HepG2 (cell line): ENCODE measurements at regions not wholly inside any gene's neighbourhood (a gene's known extent, or its start where the extent isn't known, plus 50 kb on each side); places are given as distances from the start of the nearest gene placed in this dataset.

Experiments used
- ATAC-seq: fragments of 200-7000 bp; cut with Tn5 transposase; 3 replicates; pipeline ENCODE4 v1.9.1; 2020; ENCODE audit warnings: mild to moderate bottlenecking, moderate library complexity
- BruUV-seq: library from RNA; stranded (reverse); fragments of 400-500 nt; replicated peaks from 2 replicates; lab custom pipeline; 2021; lab: Mats Ljungman, UMichigan
- CTCF ChIA-PET: fragments of 300-600 bp; formaldehyde crosslinking; extraction: SDS; loops from one replicate; lab custom pipeline; 2021; ENCODE audit warnings: low total read pairs, inconsistent platforms, low intra/inter-chr PET ratio; lab: Yijun Ruan, JAX
- POLR2A ChIA-PET: fragments of 350-600 bp; sonication (Branson Sonifier 250); formaldehyde crosslinking; loops from one replicate; lab custom pipeline; 2020; ENCODE audit warnings: antibody characterized with exemption, inconsistent platforms; lab: Yijun Ruan, JAX
- DNase-seq: peaks from one replicate; pipeline ENCODE4 v3.0.0-alpha.2; 2015; ENCODE audit warnings: low spot score
- FAIRE-seq: peaks from 3 replicates; lab custom pipeline; 2011; peaks lifted over from hg19 to GRCh38; lab: Jason Lieb, UNC
- H2AFZ ChIP-seq: one replicate; pipeline ENCODE4 v1.6.1; 2011; ENCODE audit warnings: low read length, inconsistent platforms
- H3K27ac ChIP-seq: fragments of 300-600 bp; 3 replicates; pipeline ENCODE4 v1.8.0; 2011; ENCODE audit warnings: mixed run types, mild to moderate bottlenecking, mixed read lengths, low read length, inconsistent platforms; ENCODE audit not compliant: insufficient read depth; ENCODE audit errors: extremely low read length
- H3K27me3 ChIP-seq, 2 experiments: fragments of 200-600 bp in 1 of 2; 2 replicates in 1 of 2; 3 replicates in 1 of 2; pipeline versions ENCODE4 v1.6.0 to v1.8.0; 2011; ENCODE audit warnings: low read length in 2 of 2, mild to moderate bottlenecking in 2 of 2, moderate library complexity in 2 of 2, inconsistent platforms in 1 of 2; ENCODE audit not compliant: insufficient read depth in 2 of 2, control insufficient read depth in 1 of 2
- H3K36me3 ChIP-seq, 2 experiments: fragments of 200-600 bp in 1 of 2; replicated peaks in 1 of 2; 2 replicates in 1 of 2; 3 replicates in 1 of 2; pipeline versions ENCODE4 v1.5.1 to v1.8.0; 2011; ENCODE audit warnings: low read length in 2 of 2, inconsistent platforms in 1 of 2; ENCODE audit not compliant: insufficient read depth in 2 of 2, control insufficient read depth in 1 of 2
- H3K4me1 ChIP-seq: 2 replicates; pipeline ENCODE4 v1.5.1; 2012; ENCODE audit warnings: low read length, inconsistent platforms; ENCODE audit not compliant: insufficient read depth
- H3K4me2 ChIP-seq: 2 replicates; pipeline ENCODE4 v1.6.0; 2011; ENCODE audit warnings: low read depth, low read length, inconsistent platforms
- H3K4me3 ChIP-seq, 3 experiments: fragments of 200-600 bp in 1 of 3; sonication (generic), shearing (Covaris generic) in 1 of 3; replicated peaks in 1 of 3; 2 replicates each; pipeline ENCODE4 v1.5.1; 2011 to 2016; ENCODE audit warnings: low read length in 3 of 3, inconsistent platforms in 2 of 3, low read depth in 2 of 3, mild to moderate bottlenecking in 2 of 3, control low read depth in 1 of 3, mixed read lengths in 1 of 3; ENCODE audit not compliant: insufficient read depth in 1 of 3
- H3K79me2 ChIP-seq: one replicate; pipeline ENCODE4 v1.6.1; 2011; ENCODE audit warnings: low read length, inconsistent platforms; ENCODE audit not compliant: insufficient read depth
- H3K9ac ChIP-seq: 2 replicates; pipeline ENCODE4 v1.6.0; 2011; ENCODE audit warnings: mild to moderate bottlenecking, low read depth, low read length, inconsistent platforms; ENCODE audit not compliant: insufficient read depth
- H3K9me3 ChIP-seq: 2 replicates; pipeline ENCODE4 v1.5.1; 2012; ENCODE audit warnings: mild to moderate bottlenecking, low read length
- H4K20me1 ChIP-seq: 2 replicates; pipeline ENCODE4 v1.6.0; 2011; ENCODE audit warnings: inconsistent platforms, mild to moderate bottlenecking, low read length, moderate library complexity; ENCODE audit not compliant: insufficient read depth
- ATF7 ChIP-seq, 2 experiments: fragments of 450-650 bp in 1 of 2; sonication (generic) in 1 of 2; formaldehyde crosslinking in 1 of 2; IDR thresholded peaks; 2 replicates each; pipeline versions ENCODE4 v1.4.0 to v1.6.1; 2016 to 2020; ENCODE audit warnings: antibody characterized with exemption in 1 of 2, mild to moderate bottlenecking in 1 of 2, missing genetic modification reagents in 1 of 2
- GMEB2 ChIP-seq: IDR thresholded peaks from 2 replicates; pipeline ENCODE4 v1.6.1; 2016; ENCODE audit warnings: missing biosample characterization, missing genetic modification reagents, low read depth
- GZF1 ChIP-seq: sonication (generic); formaldehyde crosslinking; IDR thresholded peaks from 2 replicates; pipeline ENCODE4 v1.5.1; 2020; ENCODE audit warnings: mild to moderate bottlenecking, missing genetic modification reagents
- MIXL1 ChIP-seq: IDR thresholded peaks from 2 replicates; pipeline ENCODE4 v1.6.1; 2016
- NFIC ChIP-seq: IDR thresholded peaks from 2 replicates; pipeline ENCODE4 v1.6.1; 2012; ENCODE audit warnings: mild to moderate bottlenecking, low read length, inconsistent platforms
- PATZ1 ChIP-seq: sonication (generic); formaldehyde crosslinking; IDR thresholded peaks from 2 replicates; pipeline ENCODE4 v1.4.0; 2020; ENCODE audit warnings: missing genetic modification reagents
- PHF8 ChIP-seq: sonication (generic); formaldehyde crosslinking; IDR thresholded peaks from 2 replicates; pipeline ENCODE4 v1.5.0; 2020; ENCODE audit warnings: missing genetic modification reagents
- RAD21 ChIP-seq: fragments of 450-650 bp; formaldehyde crosslinking; IDR thresholded peaks from 2 replicates; pipeline ENCODE4 v1.5.0; 2020; ENCODE audit warnings: mild to moderate bottlenecking
- SETDB1 ChIP-seq: sonication (generic); formaldehyde crosslinking; IDR thresholded peaks from 2 replicates; pipeline ENCODE4 v1.5.1; 2020; ENCODE audit warnings: missing genetic modification reagents, mild to moderate bottlenecking, borderline replicate concordance
- STAG1 ChIP-seq: sonication (generic); formaldehyde crosslinking; IDR thresholded peaks from 2 replicates; pipeline ENCODE4 v1.4.0; 2020; ENCODE audit warnings: missing genetic modification reagents
- TFDP1 ChIP-seq: IDR thresholded peaks from 2 replicates; pipeline ENCODE4 v1.6.1; 2016; ENCODE audit warnings: missing compliant biosample characterization, missing genetic modification reagents, borderline replicate concordance
- ZNF577 ChIP-seq: sonication (generic); formaldehyde crosslinking; IDR thresholded peaks from 2 replicates; pipeline ENCODE4 v1.4.0; 2020; ENCODE audit warnings: mild to moderate bottlenecking, low read depth, missing genetic modification reagents, borderline replicate concordance
- ZNF747 ChIP-seq: sonication (generic); formaldehyde crosslinking; IDR thresholded peaks from 2 replicates; pipeline ENCODE4 v1.8.1; 2023; ENCODE audit warnings: missing genetic modification reagents, mild to moderate bottlenecking, borderline replicate concordance
- ZNF850 ChIP-seq: sonication (generic); formaldehyde crosslinking; conservative IDR thresholded peaks from 2 replicates; pipeline ENCODE4 v1.9.0; 2021; ENCODE audit warnings: mild to moderate bottlenecking, missing genetic modification reagents
- WGBS: methylation state at CpG from one replicate; pipeline ENCODE4 v1.1.6; 2017; ENCODE audit warnings: low lambda C conversion rate; 5-methylcytosine and 5-hydroxymethylcytosine counted together
- in situ Hi-C: cut with HindIII; loops from 2 replicates; pipeline ENCODE4 v1.10.0; 2017; ENCODE audit warnings: low pct_unique_long_range_greater_than_20kb; ENCODE audit not compliant: extremely low pct_ligation_motif_present
- intact Hi-C: fragments of 100-400 bp; cut with micrococcal nuclease; formaldehyde crosslinking; loops from one replicate; pipeline ENCODE4 v1.10.0; 2022; ENCODE audit not compliant: unreplicated experiment

DNA sequence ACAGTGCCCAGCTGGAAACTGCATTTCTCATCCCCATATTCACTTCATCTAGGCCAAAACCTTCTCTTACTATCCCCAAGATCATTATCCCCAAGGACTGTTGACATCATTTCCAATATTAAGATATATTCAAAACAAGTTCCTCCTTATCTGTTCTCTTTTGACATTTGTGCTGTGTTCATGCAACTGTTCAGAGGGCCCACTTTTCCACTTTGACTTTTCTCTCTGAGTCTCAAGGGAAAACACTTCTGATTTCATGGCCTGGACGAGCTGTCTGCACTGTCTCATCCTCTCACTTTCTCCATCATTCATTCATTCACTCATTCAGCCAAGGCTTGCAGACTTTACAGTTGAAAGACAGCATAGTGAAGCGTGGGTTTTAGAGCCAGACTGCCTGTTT is 173.7 kb upstream of the DAPK1 start (continued):
- TF ChIP-seq PATZ1 (CRISPR knock-in tag) (no peak), ZNF850 (CRISPR knock-in tag) (no peak), GMEB2 (no peak)

GRCh38 chr9:87324613-87325194 is 173.0 kb upstream of the DAPK1 start:
- in situ Hi-C loops (loop anchor here (5.0 to 10.0 kb wide), 3 partner anchors 690 to 890 kb away; no protein-coding TSS in a partner anchor), intact Hi-C loops (loop anchor here (1.0 to 5.0 kb wide), 5 partner anchors 687 to 1037 kb away; no protein-coding TSS in a partner anchor)
- Histone ChIP-seq H4K20me1 (no peaks in the 10 kb centered on the region), H3K9me3 (no peaks in the 10 kb centered on the region), H3K27me3 (no peaks in the 10 kb centered on the region), H3K36me3 (no peaks in the 10 kb centered on the region), H3K79me2 (no peaks in the 10 kb centered on the region), H3K4me1 (no peaks in the 10 kb centered on the region), H3K27ac (no peak overlapping the region), H3K4me3 (no peak overlapping the region), H2AFZ (no peak overlapping the region), H3K9ac (no peak overlapping the region), H3K4me2 (no peak overlapping the region)
- FAIRE-seq: peak; percentile 28
- peak; percentile 65; the same call in 2 of the 3 replicates for ATAC-seq
- under 1% methylated on average over 5 of the region's 5 CpGs for WGBS
- no TSS peak for BruUV-seq
- DNase-seq: peak; percentile 50
- ChIA-PET CTCF (interaction anchor here (1.2 to 2.1 kb wide), 5 partner anchors 338 to 911 kb away, joined by 4 to 20 read pairs (median 11); no protein-coding TSS in a partner anchor), POLR2A (no interaction called here)
- no peak for TF ChIP-seq GZF1 (CRISPR knock-in tag)
- no peak for TF ChIP-seq ZNF577 (CRISPR knock-in tag)
- no peak for TF ChIP-seq NFIC
- TF ChIP-seq TFDP1 (CRISPR knock-in tag): no peak
- TF ChIP-seq SETDB1 (CRISPR knock-in tag): no peak
- TF ChIP-seq ZNF747 (CRISPR knock-in tag): no peak
- TF ChIP-seq ATF7 (IDR thresholded peaks at IDR 0.05): no peak
- no peak for TF ChIP-seq ATF7 (CRISPR knock-in tag; IDR thresholded peaks at IDR 0.05)
- no peak for TF ChIP-seq PHF8 (CRISPR knock-in tag)
- peak; percentile 61; the same call in 1 of the 2 replicates for TF ChIP-seq MIXL1 (CRISPR knock-in tag)
- peak; percentile 71; the same call in 1 of the 2 replicates for TF ChIP-seq RAD21
- TF ChIP-seq STAG1 (CRISPR knock-in tag): peak; percentile 94
